OCI-LY7 (cell line): ENCODE measurements at regions not wholly inside any gene's neighbourhood (a gene's known extent, or its start where the extent isn't known, plus 50 kb on each side); places are given as distances from the start of the nearest gene placed in this dataset.
A peak's percentile ranks its signal among the peaks of the same experiment; 100 is the strongest.
"Not testable (repeated sequence)": the region's sequence is repeated elsewhere in the genome, so short reads cannot be mapped to it uniquely, and the experiment has no call there.

ENCODE experiments used
- BruUV-seq: library from RNA; stranded (reverse); fragments of 400-500 nt; replicated peaks from 2 replicates; lab custom pipeline; 2021; lab: Mats Ljungman, UMichigan
- CTCF ChIA-PET: fragments of 300-600 bp; sonication (Branson Sonifier 250); formaldehyde crosslinking; loops from one replicate; lab custom pipeline; 2022; ENCODE audit warnings: antibody characterized with exemption; ENCODE audit not compliant: unreplicated experiment; lab: Charles Lee
- POLR2A ChIA-PET: fragments of 300-600 bp; sonication (Branson Sonifier 250); formaldehyde crosslinking; loops from one replicate; lab custom pipeline; 2022; ENCODE audit warnings: antibody characterized with exemption; lab: Charles Lee
- DNase-seq: peaks from one replicate; pipeline ENCODE4 v3.0.0-alpha.2; 2015; ENCODE audit warnings: low spot score
- H2AFZ ChIP-seq: fragments of 200-600 bp; sonication (generic), shearing (Covaris generic); 2 replicates; pipeline ENCODE4 v1.6.1; 2014; ENCODE audit warnings: mild to moderate bottlenecking, antibody characterized with exemption, low read length, moderate library complexity
- H3K27ac ChIP-seq: fragments of 200-600 bp; sonication (generic); 2 replicates; pipeline ENCODE4 v1.5.1; 2014; ENCODE audit warnings: mixed run types, low read depth, mild to moderate bottlenecking, moderate library complexity, low read length, inconsistent platforms; ENCODE audit not compliant: poor library complexity, severe bottlenecking
- H3K36me3 ChIP-seq: fragments of 200-600 bp; sonication (generic); 2 replicates; pipeline ENCODE4 v1.6.1; 2014; ENCODE audit warnings: mild to moderate bottlenecking, antibody characterized with exemption, low read length, moderate library complexity, mixed read lengths; ENCODE audit not compliant: insufficient read depth
- H3K4me1 ChIP-seq: fragments of 200-600 bp; sonication (generic); 2 replicates; pipeline ENCODE4 v1.5.1; 2014; ENCODE audit warnings: mild to moderate bottlenecking, low read length; ENCODE audit not compliant: insufficient read depth, poor library complexity, severe bottlenecking
- H3K4me2 ChIP-seq: fragments of 200-600 bp; sonication (generic); 2 replicates; pipeline ENCODE4 v1.6.1; 2014; ENCODE audit warnings: mild to moderate bottlenecking, low read length
- H3K4me3 ChIP-seq: fragments of 200-600 bp; sonication (generic); 2 replicates; pipeline ENCODE4 v1.5.1; 2014; ENCODE audit warnings: mild to moderate bottlenecking, low read depth, low read length; ENCODE audit not compliant: poor library complexity, severe bottlenecking
- H3K79me2 ChIP-seq: fragments of 200-600 bp; sonication (generic); 2 replicates; pipeline ENCODE4 v1.6.1; 2016; ENCODE audit warnings: low read depth, mild to moderate bottlenecking, low read length, moderate library complexity, mixed read lengths; ENCODE audit not compliant: insufficient read depth
- H3K9me2 ChIP-seq: fragments of 200-600 bp; sonication (generic); 2 replicates; pipeline ENCODE4 v1.6.1; 2016; ENCODE audit warnings: mild to moderate bottlenecking, low read length, mixed read lengths; ENCODE audit not compliant: insufficient read depth
- H3K9me3 ChIP-seq: fragments of 200-600 bp; sonication (generic); 2 replicates; pipeline ENCODE4 v1.6.1; 2014; ENCODE audit warnings: mild to moderate bottlenecking, mixed run types, low read length, mixed read lengths
- H4K20me1 ChIP-seq: fragments of 200-600 bp; sonication (generic); 2 replicates; pipeline ENCODE4 v1.6.1; 2014; ENCODE audit warnings: mild to moderate bottlenecking, antibody characterized with exemption, low read length, moderate library complexity, mixed read lengths; ENCODE audit not compliant: insufficient read depth
- CTCF ChIP-seq: fragments of 200-600 bp; sonication (generic); conservative IDR thresholded peaks from 2 replicates; pipeline ENCODE4 v1.5.1; 2014; ENCODE audit warnings: mild to moderate bottlenecking, antibody characterized with exemption, low read length, moderate library complexity, mixed read lengths
- EZH2phosphoT487 ChIP-seq: fragments of 200-600 bp; sonication (generic); IDR thresholded peaks from 2 replicates; pipeline ENCODE4 v1.6.1; 2018; ENCODE audit warnings: low read depth, borderline replicate concordance, mild to moderate bottlenecking, mixed run types, antibody characterized with exemption, low read length, moderate library complexity, mixed read lengths
- intact Hi-C: fragments of 100-400 bp; cut with micrococcal nuclease; formaldehyde crosslinking; loops from one replicate; pipeline ENCODE4 v1.10.0; 2022; ENCODE audit not compliant: unreplicated experiment

GRCh38 chr1:157371221-157371620 is 181.1 kb downstream of the FCRL5 start:
- H2AFZ ChIP-seq, result no peak overlapping the region
- no peaks in the 10 kb centered on the region for H3K79me2 ChIP-seq
- H3K36me3 ChIP-seq, result no peaks in the 10 kb centered on the region
- CTCF ChIA-PET, result no interaction called here
- H3K9me2 ChIP-seq, result no peaks in the 10 kb centered on the region
- no peak overlapping the region for H3K4me3 ChIP-seq
- H4K20me1 ChIP-seq, result no peaks in the 10 kb centered on the region
- intact Hi-C loops, result loop anchor here (10.0 kb wide), 3 partner anchors 314 to 754 kb away; partner anchors contain the start of gene FCRL2
- no TSS peak for BruUV-seq
- DNase-seq, result no peak
- no peak overlapping the region for H3K4me2 ChIP-seq
- no peaks in the 10 kb centered on the region for H3K9me3 ChIP-seq
- no peaks in the 10 kb centered on the region for H3K4me1 ChIP-seq
- TF ChIP-seq EZH2phosphoT487 (no peak), CTCF (no peak)
- POLR2A ChIA-PET, result no interaction called here
- H3K27ac ChIP-seq, result no peak overlapping the region

- no peaks in the 10 kb centered on the region for H3K79me2 ChIP-seq
- intact Hi-C loops, result loop anchor here (1.0 to 10.0 kb wide), 4 partner anchors 314 to 754 kb away; partner anchors contain the start of gene FCRL2
- H3K9me2 ChIP-seq, result no peaks in the 10 kb centered on the region
- TF ChIP-seq CTCF (no peak), EZH2phosphoT487 (no peak)
- CTCF ChIA-PET, result no interaction called here
- BruUV-seq, result no TSS peak
- H3K27ac ChIP-seq, result no peak overlapping the region
- POLR2A ChIA-PET, result interaction anchor here (1.5 kb wide), 1 partner anchor 11 kb away, joined by 4 read pairs; no protein-coding TSS in a partner anchor
- H2AFZ ChIP-seq, result no peak overlapping the region
- H4K20me1 ChIP-seq, result no peaks in the 10 kb centered on the region
- no peaks in the 10 kb centered on the region for H3K4me1 ChIP-seq
- H3K4me2 ChIP-seq, result no peak overlapping the region
- H3K9me3 ChIP-seq, result no peaks in the 10 kb centered on the region
- DNase-seq, result peak; percentile 22
- no peak overlapping the region for H3K4me3 ChIP-seq
- no peaks in the 10 kb centered on the region for H3K36me3 ChIP-seq
Measured at GRCh38 chr1:157370698-157371097, 181.6 kb downstream of the FCRL5 start.

- ChIA-PET POLR2A (interaction anchor here (1.5 kb wide), 1 partner anchor 12 kb away, joined by 4 read pairs; no protein-coding TSS in a partner anchor), CTCF (interaction anchor here (0.5 kb wide), 1 partner anchor 590 kb away, joined by 3 read pairs; no protein-coding TSS in a partner anchor)
- H3K36me3 ChIP-seq, result no peaks in the 10 kb centered on the region
- H3K9me3 ChIP-seq, result no peaks in the 10 kb centered on the region
- no peaks in the 10 kb centered on the region for H4K20me1 ChIP-seq
- no peak overlapping the region for H3K4me3 ChIP-seq
- intact Hi-C loops, result loop anchor here (1.0 to 10.0 kb wide), 5 partner anchors 175 to 755 kb away; partner anchors contain the start of gene FCRL2
- no peak overlapping the region for H2AFZ ChIP-seq
- H3K4me2 ChIP-seq, result no peak overlapping the region
- H3K27ac ChIP-seq, result no peak overlapping the region
- no peaks in the 10 kb centered on the region for H3K4me1 ChIP-seq
- BruUV-seq, result no TSS peak
- H3K79me2 ChIP-seq, result no peaks in the 10 kb centered on the region
- H3K9me2 ChIP-seq, result no peaks in the 10 kb centered on the region
- peak; percentile 71 for DNase-seq
- TF ChIP-seq CTCF, result peak; percentile 93
- TF ChIP-seq EZH2phosphoT487, result no peak
Measured at GRCh38 chr1:157369808-157370521, 182.3 kb downstream of the FCRL5 start.

- H3K27ac ChIP-seq, BruUV-seq, H3K9me2 ChIP-seq, H3K4me3 ChIP-seq, POLR2A ChIA-PET, H4K20me1 ChIP-seq, CTCF ChIA-PET, H3K4me2 ChIP-seq, H3K36me3 ChIP-seq, DNase-seq, H2AFZ ChIP-seq, H3K79me2 ChIP-seq, H3K9me3 ChIP-seq, H3K4me1 ChIP-seq: not testable (repeated sequence)
- intact Hi-C loops, result loop anchor here (10.0 kb wide), 1 partner anchor 174 kb away; no protein-coding TSS in a partner anchor
Measured at GRCh38 chr1:157368941-157369340, 183.4 kb downstream of the FCRL5 start.
